ENCODE measurements at regions not wholly inside any gene's neighbourhood (a gene's known extent, or its start where the extent isn't known, plus 50 kb on each side); places are given as distances from the start of the nearest gene placed in this dataset.
"Not testable (repeated sequence)": the region's sequence is repeated elsewhere in the genome, so short reads cannot be mapped to it uniquely, and the experiment has no call there.

DNA sequence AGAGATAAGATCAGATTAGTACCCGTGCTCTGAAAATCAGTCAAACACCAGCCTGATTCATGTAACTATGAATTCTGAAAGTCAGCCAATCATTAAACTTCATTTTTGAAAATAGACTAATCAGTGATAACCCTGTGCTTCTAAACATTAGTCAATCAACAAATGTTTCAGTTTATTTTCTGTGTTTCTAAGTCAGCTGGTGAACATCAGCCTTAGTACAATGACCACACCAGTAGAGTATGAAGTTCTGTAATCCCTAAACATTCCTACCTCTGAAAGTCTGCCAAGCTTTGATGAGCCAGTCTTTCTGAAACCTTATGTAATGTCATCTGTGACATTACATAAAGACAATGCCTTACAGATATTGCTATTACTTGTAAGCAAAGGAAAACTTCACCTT is 807.4 kb upstream of the CRIM1 start:
- DNase-seq (ENCODE audit: low spot score), result no peak

GRCh38 chr2:35545301-35545700 is 810.3 kb upstream of the CRIM1 start:
- DNase-seq (ENCODE audit: low spot score), result no peak

- DNase-seq (ENCODE audit: low spot score), result no peak
These were observed 816.8 kb upstream of the CRIM1 start for GRCh38 chr2:35538796-35539195.

DNA sequence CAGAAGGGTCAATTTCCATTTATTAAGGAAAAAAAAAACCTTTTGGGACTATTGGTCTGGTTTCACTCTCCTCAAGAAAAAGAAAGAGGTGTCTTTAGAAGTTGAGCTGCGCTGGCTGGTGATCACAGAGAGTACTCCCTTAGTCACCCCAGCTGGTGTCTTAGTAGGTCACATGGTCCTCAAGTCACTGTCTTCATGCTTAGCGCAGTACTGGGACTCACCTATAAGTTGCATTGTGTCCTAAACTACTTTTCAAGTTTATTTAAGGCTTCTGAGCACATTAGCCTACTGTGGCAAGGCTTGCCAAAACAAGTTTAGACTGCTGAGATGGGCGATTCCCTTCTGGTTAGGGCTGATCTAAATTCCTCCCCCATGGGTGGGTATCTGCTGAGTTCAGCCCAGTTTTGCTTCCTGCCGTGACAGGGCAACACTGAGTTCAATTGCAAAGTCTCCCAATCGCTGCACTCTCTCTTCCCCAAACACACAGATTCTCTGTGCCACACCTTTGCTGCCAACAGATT is 824.9 kb upstream of the CRIM1 start:
- no peak for DNase-seq (ENCODE audit: low spot score)

GRCh38 chr2:35526741-35527140 is 828.8 kb upstream of the CRIM1 start:
- no peak for DNase-seq (ENCODE audit: low spot score)

DNA sequence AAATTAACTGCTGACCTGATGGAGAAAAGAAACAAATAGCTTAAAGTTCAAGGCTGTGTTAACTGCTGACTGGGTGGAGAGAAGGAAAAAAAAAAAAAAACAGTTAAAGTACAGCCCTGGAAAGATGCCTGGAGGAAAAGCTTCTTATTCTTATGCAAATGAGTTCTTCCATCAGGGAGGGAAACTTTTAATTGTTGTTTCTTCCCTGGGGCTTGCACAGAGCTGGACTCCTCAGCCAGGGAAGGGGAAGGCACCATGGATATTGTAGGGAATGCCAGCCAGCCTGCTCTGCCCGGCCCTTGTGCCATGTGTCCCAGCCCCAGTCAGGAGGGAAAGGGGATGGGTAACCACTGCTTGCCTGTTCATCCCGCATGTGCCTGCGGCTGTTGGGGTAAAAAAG is 833.1 kb upstream of the CRIM1 start:
- no peak for DNase-seq (ENCODE audit: low spot score)

GRCh38 chr2:35510636-35511035 is 844.9 kb upstream of the CRIM1 start:
- no peak for DNase-seq (ENCODE audit: low spot score)

- no peak for DNase-seq (ENCODE audit: low spot score)
These were observed 847.0 kb upstream of the CRIM1 start for GRCh38 chr2:35508601-35509000.

- DNase-seq (ENCODE audit: low spot score), result no peak
These were observed 851.2 kb upstream of the CRIM1 start for GRCh38 chr2:35504419-35504818.

DNA sequence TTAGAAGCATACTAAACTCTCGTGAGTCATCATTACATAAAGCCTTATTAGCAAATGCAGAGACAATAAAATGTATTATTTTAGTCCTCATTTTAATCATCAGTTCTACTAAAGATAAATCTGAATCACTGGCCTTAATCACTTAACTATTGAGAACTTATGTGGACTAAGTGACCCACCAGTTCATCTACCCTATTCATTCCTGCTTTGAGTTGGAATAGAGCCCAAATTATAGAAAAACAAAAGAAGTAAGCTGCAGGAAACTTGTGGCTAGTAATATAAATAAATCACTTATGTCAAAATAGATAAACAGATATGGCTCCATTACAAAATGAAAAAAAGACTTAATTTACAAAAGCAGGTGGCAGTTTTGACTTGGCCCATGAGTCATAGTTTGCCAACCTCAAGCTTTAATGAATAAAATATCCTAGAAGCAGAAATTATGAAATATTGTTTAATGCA is 851.8 kb upstream of the CRIM1 start:
- no peak for DNase-seq (ENCODE audit: low spot score)

GRCh38 chr2:35503311-35503710 is 852.3 kb upstream of the CRIM1 start:
- no peak for DNase-seq (ENCODE audit: low spot score)

GRCh38 chr2:35501076-35501475 is 854.5 kb upstream of the CRIM1 start:
- DNase-seq (ENCODE audit: low spot score), result no peak

GRCh38 chr2:35496022-35496421 is 859.6 kb upstream of the CRIM1 start:
- DNase-seq (ENCODE audit: low spot score), result no peak

DNA sequence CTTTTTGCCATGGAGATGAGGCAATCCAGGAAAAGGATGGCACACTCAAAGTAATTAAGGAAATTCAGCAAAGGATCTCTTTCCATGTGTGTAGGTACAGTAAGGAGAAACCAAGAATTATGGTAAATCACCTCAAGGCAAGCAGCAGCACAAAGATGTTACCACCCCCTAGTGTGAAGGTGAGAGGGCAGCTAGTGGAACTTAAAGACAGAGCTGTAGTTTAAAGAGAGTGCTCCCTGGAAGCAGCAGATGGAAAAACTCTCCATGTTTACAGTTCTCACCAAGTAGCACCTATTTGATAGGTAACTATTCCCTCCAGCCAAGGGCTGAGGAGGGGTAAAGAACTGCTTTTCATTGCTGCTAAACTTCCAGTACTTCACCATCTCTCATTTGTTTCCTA is 860.4 kb upstream of the CRIM1 start:
- no peak for DNase-seq (ENCODE audit: low spot score)

- not testable (repeated sequence) for DNase-seq (ENCODE audit: low spot score)
These were observed 877.5 kb upstream of the CRIM1 start for GRCh38 chr2:35478121-35478520.

DNA sequence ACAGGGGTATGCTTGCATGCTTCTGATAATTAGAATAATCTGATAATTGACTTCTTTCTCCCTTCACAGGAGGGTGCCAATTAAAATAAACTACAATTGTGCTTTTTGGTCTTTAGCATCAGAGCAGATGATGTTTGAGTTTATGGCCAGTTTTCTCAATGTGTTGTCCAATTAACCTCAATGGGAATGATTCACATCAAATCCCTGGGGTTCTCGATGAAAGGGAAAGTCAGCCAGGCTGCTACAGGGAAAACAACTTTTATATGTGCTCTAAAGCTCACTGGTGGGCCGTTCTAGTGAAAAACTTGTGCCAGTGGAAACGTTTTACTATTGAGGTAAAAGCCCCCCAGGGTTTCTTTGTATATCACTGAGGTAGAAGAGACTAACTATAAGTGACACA is 887.3 kb upstream of the CRIM1 start:
- DNase-seq (ENCODE audit: low spot score), result no peak

DNA sequence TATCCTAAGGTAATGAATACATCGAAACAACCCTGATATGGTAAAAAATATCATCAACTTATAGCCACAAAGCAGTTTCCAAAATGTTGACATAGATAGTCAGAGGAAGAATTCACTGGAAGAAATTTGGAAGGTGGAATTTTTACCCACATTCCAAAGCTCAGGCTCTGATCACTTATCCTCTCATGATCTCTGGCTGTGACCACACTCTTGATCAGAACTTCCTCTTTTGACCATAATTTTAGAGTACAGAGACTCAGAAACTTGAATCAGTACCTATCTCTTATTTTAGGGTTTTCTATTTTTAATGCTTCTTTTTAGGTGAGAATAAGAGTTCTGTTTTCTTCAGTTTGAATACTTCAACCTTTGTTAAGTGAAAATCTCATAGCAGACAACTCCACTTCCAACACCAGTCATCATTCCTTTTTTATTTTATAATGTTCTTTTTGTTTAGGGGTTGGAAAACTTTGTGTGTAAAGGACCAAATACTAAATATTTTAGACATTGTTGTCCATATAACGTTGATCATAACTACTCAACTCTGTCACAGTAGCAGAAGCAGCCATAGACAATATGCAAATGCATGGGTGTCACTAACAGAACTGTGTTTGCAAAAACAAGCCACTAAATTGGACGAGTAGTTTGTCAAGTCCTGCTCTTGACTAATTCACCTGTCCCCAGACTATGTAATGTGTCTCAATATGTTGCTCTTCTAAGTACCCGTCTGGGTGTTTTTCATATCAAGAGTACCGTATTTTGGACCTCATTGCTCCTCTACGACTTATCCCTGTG is 891.6 kb upstream of the CRIM1 start:
- no peak for DNase-seq (ENCODE audit: low spot score)

DNA sequence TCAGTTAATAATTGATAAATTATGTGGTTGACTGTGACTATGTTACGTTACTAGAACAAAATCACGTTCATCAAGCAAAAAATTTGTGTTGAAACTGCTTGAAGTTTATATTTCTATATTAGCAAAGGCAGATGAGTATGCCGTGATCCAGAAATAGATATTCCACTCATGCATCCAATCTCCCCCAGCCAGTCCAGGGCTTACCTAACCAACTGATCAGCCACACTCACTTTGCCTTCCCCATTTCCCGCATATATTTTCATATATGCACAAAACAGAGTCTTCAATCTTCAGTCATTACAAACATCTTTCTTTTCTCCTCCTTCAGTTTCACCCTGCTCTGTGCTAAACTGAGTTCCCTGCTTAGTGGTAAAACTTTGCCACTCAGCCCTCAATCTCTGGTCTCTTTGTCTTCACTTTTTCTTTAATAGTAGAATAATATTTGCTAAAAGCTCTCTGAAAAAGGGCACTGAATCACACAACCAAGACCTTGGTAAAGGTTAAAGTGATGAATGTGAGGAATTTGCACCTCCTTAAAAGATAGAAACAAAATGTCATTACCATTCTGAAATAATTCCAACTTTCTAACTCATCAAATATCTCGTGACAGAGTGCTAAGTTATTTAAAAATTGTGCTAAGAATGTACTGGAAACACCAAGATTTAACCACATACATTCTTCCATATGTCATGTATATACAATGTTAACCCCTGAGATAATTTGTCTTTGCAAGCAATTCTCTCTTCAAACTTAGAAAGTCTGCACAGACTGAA is 893.2 kb upstream of the CRIM1 start:
- no peak for DNase-seq (ENCODE audit: low spot score)

DNA sequence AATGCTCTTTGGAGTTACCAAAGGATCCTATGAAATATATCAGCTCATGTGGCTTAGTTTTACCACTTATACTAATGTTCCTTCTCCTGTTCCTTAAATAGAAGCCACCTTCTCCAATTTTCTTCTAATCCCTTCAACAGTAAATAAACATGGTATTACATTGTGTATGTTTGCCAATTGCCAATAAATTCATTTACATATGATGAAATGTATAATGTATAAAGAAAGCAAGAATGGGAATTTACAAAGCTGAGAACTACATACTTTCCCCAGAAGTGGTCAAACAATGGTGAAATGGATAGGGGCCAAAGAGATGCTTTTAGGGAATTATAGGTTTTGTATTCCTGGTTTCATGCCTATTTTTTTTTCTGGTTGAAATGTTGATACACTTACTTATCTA is 894.2 kb upstream of the CRIM1 start:
- DNase-seq (ENCODE audit: low spot score), result no peak

GRCh38 chr2:35454966-35455638 is 900.5 kb upstream of the CRIM1 start:
- peak; percentile 50 for DNase-seq (ENCODE audit: low spot score)

GRCh38 chr2:35447821-35448220 is 907.8 kb upstream of the CRIM1 start:
- no peak for DNase-seq (ENCODE audit: low spot score)

DNA sequence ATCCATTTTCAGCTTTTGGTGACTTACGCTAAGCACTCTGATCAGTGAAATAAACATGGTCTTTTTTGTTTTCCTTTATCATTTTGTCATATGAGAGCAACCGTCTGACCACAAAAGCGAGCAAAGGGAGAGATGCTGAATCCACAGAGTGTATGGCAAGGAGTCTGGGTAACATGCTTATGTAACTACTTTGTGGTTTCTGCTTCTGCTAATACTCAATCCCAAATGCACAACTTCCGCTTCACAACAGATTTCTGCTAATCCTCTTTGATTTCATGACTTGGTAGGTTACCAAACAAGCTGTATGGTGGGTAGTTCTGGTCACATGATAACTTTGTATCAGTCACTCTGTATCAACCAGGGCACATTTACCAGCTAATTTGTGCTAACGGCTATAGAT is 908.4 kb upstream of the CRIM1 start:
- no peak for DNase-seq (ENCODE audit: low spot score)

- no peak for DNase-seq (ENCODE audit: low spot score)
These were observed 912.5 kb upstream of the CRIM1 start for GRCh38 chr2:35443087-35443486.

Data from ecto neural progenitor cell (in vitro differentiated cells).